Frontal cortex (tissue), 3 donors: ENCODE measurements at regions not wholly inside any gene's neighbourhood (a gene's known extent, or its start where the extent isn't known, plus 50 kb on each side); places are given as distances from the start of the nearest gene placed in this dataset.

Experiments used
- DNase-seq, 2 donors: peaks; one replicate each; pipeline ENCODE4 v3.0.0; 2012; ENCODE audit warnings: low spot score in 2 of 2
- FAIRE-seq: peaks from 2 replicates; lab custom pipeline; 2012; peaks lifted over from hg19 to GRCh38; lab: Jason Lieb, UNC
- donor health status: control.
- donor health status: control.
- donor health status: control.

- no peak for FAIRE-seq
These were observed 91.6 kb downstream of the RHOB start for GRCh38 chr2:20538308-20539132.

GRCh38 chr2:20539133-20539719 lies 92.4 kb downstream of the RHOB start:
- FAIRE-seq, result no peak
- DNase-seq, result no peak

More at GRCh38 chr2:20538308-20539132, 91.6 kb downstream of the RHOB start:
- no peak for DNase-seq

GRCh38 chr2:20539776-20540586 lies 93.1 kb downstream of the RHOB start:
- no peak for FAIRE-seq
- DNase-seq, result no peak

- no peak for FAIRE-seq
- no peak for DNase-seq
These were observed 93.9 kb downstream of the RHOB start for GRCh38 chr2:20540587-20541293.

GRCh38 chr2:20541294-20541640 lies 94.4 kb downstream of the RHOB start:
- no peak for FAIRE-seq
- DNase-seq, result no peak

- FAIRE-seq (no peak), DNase-seq (no peak)
These were observed 94.8 kb downstream of the RHOB start for GRCh38 chr2:20541651-20542050.

GRCh38 chr2:20542269-20542668 lies 95.4 kb downstream of the RHOB start:
- FAIRE-seq (no peak), DNase-seq (no peak)

- DNase-seq (no peak), FAIRE-seq (no peak)
These were observed 96.0 kb downstream of the RHOB start for GRCh38 chr2:20542746-20543468.

- DNase-seq (no peak), FAIRE-seq (no peak)
These were observed 96.7 kb downstream of the RHOB start for GRCh38 chr2:20543469-20544152.

- no peak for FAIRE-seq
- DNase-seq, result no peak
These were observed 97.4 kb downstream of the RHOB start for GRCh38 chr2:20544153-20544747.

GRCh38 chr2:20549144-20549543 lies 101.8 kb downstream of the HS1BP3 start:
- DNase-seq, result no peak
- no peak for FAIRE-seq

GRCh38 chr2:20549691-20550348 lies 101.1 kb downstream of the HS1BP3 start:
- no peak for FAIRE-seq
- DNase-seq, result no peak

- no peak for FAIRE-seq
- DNase-seq, result peak; percentile 29 to 52
These were observed 99.5 kb downstream of the HS1BP3 start for GRCh38 chr2:20551260-20551944.

GRCh38 chr2:20551945-20552328 lies 99.0 kb downstream of the HS1BP3 start:
- no peak for FAIRE-seq
- DNase-seq, result no peak

GRCh38 chr2:20552847-20553246 lies 98.1 kb downstream of the HS1BP3 start:
- FAIRE-seq, result no peak
- DNase-seq, result no peak

- FAIRE-seq (no peak), DNase-seq (no peak)
These were observed 97.3 kb downstream of the HS1BP3 start for GRCh38 chr2:20553580-20553979.

GRCh38 chr2:20555954-20556353 lies 94.9 kb downstream of the HS1BP3 start:
- no peak for DNase-seq
- FAIRE-seq, result no peak

GRCh38 chr2:20556756-20557155 lies 94.1 kb downstream of the HS1BP3 start:
- DNase-seq, result no peak
- FAIRE-seq, result no peak
